Neural cell (in vitro differentiated cells): ENCODE measurements at regions not wholly inside any gene's neighbourhood (a gene's known extent, or its start where the extent isn't known, plus 50 kb on each side); places are given as distances from the start of the nearest gene placed in this dataset.

ENCODE experiments used
- CTCF ChIP-seq: fragments of 450-650 bp; IDR thresholded peaks from 2 replicates; pipeline ENCODE4 v1.5.1; 2014; ENCODE audit warnings: antibody characterized with exemption, mild to moderate bottlenecking, moderate library complexity; ENCODE audit not compliant: poor library complexity, severe bottlenecking
- EP300 ChIP-seq: fragments of 450-650 bp; conservative IDR thresholded peaks from 2 replicates; pipeline ENCODE4 v1.6.1; 2014; ENCODE audit warnings: antibody characterized with exemption, mild to moderate bottlenecking, moderate library complexity; ENCODE audit not compliant: poor library complexity, severe bottlenecking
- POLR2AphosphoS5 ChIP-seq: IDR thresholded peaks from 2 replicates; pipeline ENCODE4 v1.6.1; 2012
- REST ChIP-seq: IDR thresholded peaks from 2 replicates; pipeline ENCODE4 v1.6.1; 2012; ENCODE audit warnings: borderline replicate concordance

- TF ChIP-seq CTCF (no peak), EP300 (no peak), REST (no peak), POLR2AphosphoS5 (no peak)
Measured at GRCh38 chr18:57941841-57942489, 102.1 kb upstream of the NEDD4L start.
